ENCODE measurements at regions not wholly inside any gene's neighbourhood (a gene's known extent, or its start where the extent isn't known, plus 50 kb on each side); places are given as distances from the start of the nearest gene placed in this dataset.
"Not testable (repeated sequence)": the region's sequence is repeated elsewhere in the genome, so short reads cannot be mapped to it uniquely, and the experiment has no call there.

DNA sequence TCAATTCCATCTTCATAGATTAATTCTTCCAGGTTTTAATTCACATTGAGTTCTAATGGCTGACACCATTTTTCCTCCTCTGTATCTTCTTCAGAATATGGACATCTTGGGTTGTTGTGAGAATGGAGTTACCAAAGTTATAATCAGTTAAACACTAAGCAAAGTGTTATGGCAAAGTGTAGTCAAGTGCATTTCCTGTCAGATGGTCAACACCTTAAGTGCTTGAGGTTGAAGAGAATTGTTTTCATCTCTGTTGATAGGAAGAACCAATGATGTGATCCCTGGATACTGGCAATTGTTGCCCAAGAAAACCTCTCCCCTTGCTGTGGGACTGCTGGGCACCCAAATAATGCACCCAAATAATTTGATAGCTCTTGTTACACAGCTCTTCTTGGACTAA lies 102.6 kb upstream of the SATB1 start:
- DNase-seq, result no peak
- no peaks in the 10 kb centered on the region for H3K36me3 ChIP-seq (replicated peaks in 1 of 2; ENCODE audit: control insufficient read depth in 1 of 2, insufficient read depth in 2 of 2, low read length in 2 of 2)
- no peaks in the 10 kb centered on the region for H3K4me1 ChIP-seq (ENCODE audit: control insufficient read depth in 1 of 2, insufficient read depth in 2 of 2, low read length in 2 of 2)
- no peaks in the 10 kb centered on the region for H4K20me1 ChIP-seq (ENCODE audit: insufficient read depth, low read length)
- peaks cover 3 to 12% (median 10%) of the 10 kb centered on the region in 7 donors for H3K9me3 Mint-ChIP-seq
- no peaks in the 10 kb centered on the region for H3K27me3 ChIP-seq (ENCODE audit: control insufficient read depth in 2 of 2, insufficient read depth in 2 of 2, low read length in 2 of 2)
- intact Hi-C loops (cut with micrococcal nuclease), result no loop called here
- no peak overlapping the region for H2AFZ ChIP-seq (ENCODE audit: insufficient read depth, low read depth, low read length, poor library complexity, severe bottlenecking)
- no peaks in the 10 kb centered on the region for H3K36me3 Mint-ChIP-seq
- H3K27ac Mint-ChIP-seq, result no peak overlapping the region
- no peak overlapping the region for H3K9ac ChIP-seq (ENCODE audit: insufficient read depth, low read length, poor library complexity, severe bottlenecking)
- H3K4me3 Mint-ChIP-seq, result no peak overlapping the region
- H3K9me3 ChIP-seq (replicated peaks in 1 of 2; ENCODE audit: control insufficient read depth in 1 of 2, insufficient read depth in 1 of 2, low read length in 2 of 2), result no peaks in the 10 kb centered on the region
- H3K27me3 Mint-ChIP-seq (ENCODE audit: low read depth in 3 of 3), result peaks cover 0 to 2% (median 0%) of the 10 kb centered on the region in 3 donors
- H3K4me3 ChIP-seq (replicated peaks in 1 of 3; ENCODE audit: low read depth in 2 of 3, low read length in 3 of 3), result no peak overlapping the region
- no peak for TF ChIP-seq CTCF (IDR thresholded peaks at IDR 0.05)
- H3K4me2 ChIP-seq (replicated peaks; ENCODE audit: extremely low read depth, low read length, poor library complexity, severe bottlenecking), result no peak overlapping the region
- H3K4me1 Mint-ChIP-seq, result no peaks in the 10 kb centered on the region
- H3K79me2 ChIP-seq (ENCODE audit: insufficient read depth, low read length), result no peaks in the 10 kb centered on the region
- H3K27ac ChIP-seq (ENCODE audit: low read depth in 1 of 2, low read length in 2 of 2), result no peak overlapping the region

GRCh38 chr3:18526667-18527066 lies 101.5 kb upstream of the SATB1 start:
- Histone ChIP-seq H3K9ac (ENCODE audit: insufficient read depth, low read length, poor library complexity, severe bottlenecking) (no peak overlapping the region), H3K9me3 (replicated peaks in 1 of 2; ENCODE audit: control insufficient read depth in 1 of 2, insufficient read depth in 1 of 2, low read length in 2 of 2) (no peaks in the 10 kb centered on the region), H4K20me1 (ENCODE audit: insufficient read depth, low read length) (no peaks in the 10 kb centered on the region), H3K36me3 (replicated peaks in 1 of 2; ENCODE audit: control insufficient read depth in 1 of 2, insufficient read depth in 2 of 2, low read length in 2 of 2) (no peaks in the 10 kb centered on the region), H3K4me2 (replicated peaks; ENCODE audit: extremely low read depth, low read length, poor library complexity, severe bottlenecking) (no peak overlapping the region), H3K27me3 (ENCODE audit: control insufficient read depth in 2 of 2, insufficient read depth in 2 of 2, low read length in 2 of 2) (no peaks in the 10 kb centered on the region), H3K4me1 (ENCODE audit: control insufficient read depth in 1 of 2, insufficient read depth in 2 of 2, low read length in 2 of 2) (no peaks in the 10 kb centered on the region), H3K27ac (ENCODE audit: low read depth in 1 of 2, low read length in 2 of 2) (no peak overlapping the region), H3K4me3 (replicated peaks in 1 of 3; ENCODE audit: low read depth in 2 of 3, low read length in 3 of 3) (no peak overlapping the region), H2AFZ (ENCODE audit: insufficient read depth, low read depth, low read length, poor library complexity, severe bottlenecking) (no peak overlapping the region), H3K79me2 (ENCODE audit: insufficient read depth, low read length) (no peaks in the 10 kb centered on the region)
- H3K27ac Mint-ChIP-seq, result no peak overlapping the region
- peaks cover 0 to 2% (median 0%) of the 10 kb centered on the region in 3 donors for H3K27me3 Mint-ChIP-seq (ENCODE audit: low read depth in 3 of 3)
- TF ChIP-seq CTCF (IDR thresholded peaks at IDR 0.05), result no peak
- peaks cover 3 to 12% (median 10%) of the 10 kb centered on the region in 7 donors for H3K9me3 Mint-ChIP-seq
- intact Hi-C loops (cut with micrococcal nuclease), result no loop called here
- no peaks in the 10 kb centered on the region for H3K4me1 Mint-ChIP-seq
- no peak overlapping the region for H3K4me3 Mint-ChIP-seq
- no peak for DNase-seq
- H3K36me3 Mint-ChIP-seq, result no peaks in the 10 kb centered on the region

GRCh38 chr3:18516170-18516569 lies 91.0 kb upstream of the SATB1 start:
- H3K27me3 Mint-ChIP-seq (ENCODE audit: low read depth in 3 of 3); H3K36me3 Mint-ChIP-seq; H3K27me3 ChIP-seq (ENCODE audit: control insufficient read depth in 2 of 2, insufficient read depth in 2 of 2, low read length in 2 of 2); H3K79me2 ChIP-seq (ENCODE audit: insufficient read depth, low read length); H2AFZ ChIP-seq (ENCODE audit: insufficient read depth, low read depth, low read length, poor library complexity, severe bottlenecking); H3K4me3 ChIP-seq (replicated peaks in 1 of 3; ENCODE audit: low read depth in 2 of 3, low read length in 3 of 3); H3K4me1 Mint-ChIP-seq; H3K36me3 ChIP-seq (replicated peaks in 1 of 2; ENCODE audit: control insufficient read depth in 1 of 2, insufficient read depth in 2 of 2, low read length in 2 of 2); H4K20me1 ChIP-seq (ENCODE audit: insufficient read depth, low read length); H3K4me2 ChIP-seq (replicated peaks; ENCODE audit: extremely low read depth, low read length, poor library complexity, severe bottlenecking); H3K9me3 ChIP-seq (replicated peaks in 1 of 2; ENCODE audit: control insufficient read depth in 1 of 2, insufficient read depth in 1 of 2, low read length in 2 of 2); H3K27ac ChIP-seq (ENCODE audit: low read depth in 1 of 2, low read length in 2 of 2); DNase-seq; H3K9ac ChIP-seq (ENCODE audit: insufficient read depth, low read length, poor library complexity, severe bottlenecking); H3K4me1 ChIP-seq (ENCODE audit: control insufficient read depth in 1 of 2, insufficient read depth in 2 of 2, low read length in 2 of 2); H3K27ac Mint-ChIP-seq; intact Hi-C loops (cut with micrococcal nuclease); H3K4me3 Mint-ChIP-seq: not testable (repeated sequence)
- 100% methylated on average over 14 of the region's 19 CpGs for WGBS (ENCODE audit: insufficient coverage)
- H3K9me3 Mint-ChIP-seq, result peaks cover 0 to 15% (median 4%) of the 10 kb centered on the region in 7 donors
